IMR-90 (cell line): ENCODE measurements at regions not wholly inside any gene's neighbourhood (a gene's known extent, or its start where the extent isn't known, plus 50 kb on each side); places are given as distances from the start of the nearest gene placed in this dataset.
A peak's percentile ranks its signal among the peaks of the same experiment; 100 is the strongest.

Experiments used
- ATAC-seq: fragments of 200-7000 bp; cut with Tn5 transposase; 2 replicates; pipeline ENCODE4 v1.9.1; 2020; ENCODE audit warnings: low read depth, mild to moderate bottlenecking, moderate library complexity
- BruUV-seq: library from RNA; stranded (reverse); fragments of 400-500 nt; replicated peaks from 2 replicates; lab custom pipeline; 2021; lab: Mats Ljungman, UMichigan
- CTCF ChIA-PET: fragments of 300-600 bp; formaldehyde crosslinking; extraction: SDS; loops from one replicate; lab custom pipeline; 2021; ENCODE audit warnings: antibody characterized with exemption; lab: Yijun Ruan, JAX
- POLR2A ChIA-PET: fragments of 300-600 bp; sonication (Branson Sonifier 250); formaldehyde crosslinking; loops from one replicate; lab custom pipeline; 2022; ENCODE audit warnings: antibody characterized with exemption; ENCODE audit not compliant: unreplicated experiment; lab: Charles Lee
- DNase-seq: peaks from one replicate; pipeline ENCODE4 v3.0.0; 2013
- H2AFZ ChIP-seq: replicated peaks from 2 replicates; pipeline ENCODE3; 2013; ENCODE audit warnings: low read length, mild to moderate bottlenecking; ENCODE audit not compliant: poor library complexity
- H2AK5ac ChIP-seq: 2 replicates; pipeline ENCODE4 v1.6.1; 2013; ENCODE audit warnings: low read depth, low read length, inconsistent platforms
- H2AK9ac ChIP-seq: replicated peaks from 2 replicates; pipeline ENCODE3; 2013; ENCODE audit warnings: mild to moderate bottlenecking, low read depth, low read length, moderate library complexity; ENCODE audit not compliant: poor library complexity
- H2BK120ac ChIP-seq: 2 replicates; pipeline ENCODE4 v1.6.1; 2013; ENCODE audit warnings: low read depth, low read length, inconsistent platforms
- H2BK15ac ChIP-seq: 3 replicates; pipeline ENCODE4 v1.6.1; 2013; ENCODE audit warnings: low read depth, low read length, inconsistent platforms
- H2BK20ac ChIP-seq: 2 replicates; pipeline ENCODE4 v1.6.1; 2013; ENCODE audit warnings: low read depth, mild to moderate bottlenecking, inconsistent platforms, low read length, moderate library complexity
- H2BK5ac ChIP-seq: 2 replicates; pipeline ENCODE4 v1.6.1; 2013; ENCODE audit warnings: mild to moderate bottlenecking, low read depth, low read length, inconsistent platforms; ENCODE audit not compliant: poor library complexity, severe bottlenecking
- H3K14ac ChIP-seq: replicated peaks from 2 replicates; pipeline ENCODE4 v1.6.1; 2013; ENCODE audit warnings: low read depth, low read length, inconsistent platforms
- H3K18ac ChIP-seq: 2 replicates; pipeline ENCODE4 v1.6.1; 2013; ENCODE audit warnings: low read depth, low read length, control low read depth
- H3K23ac ChIP-seq: 2 replicates; pipeline ENCODE4 v1.6.1; 2013; ENCODE audit warnings: low read depth, low read length, inconsistent platforms
- H3K27ac ChIP-seq: 2 replicates; pipeline ENCODE4 v1.5.1; 2013; ENCODE audit warnings: mild to moderate bottlenecking, control low read depth, low read length; ENCODE audit not compliant: insufficient read depth
- H3K27me3 ChIP-seq: 2 replicates; pipeline ENCODE4 v1.6.1; 2013; ENCODE audit warnings: low read length; ENCODE audit not compliant: control insufficient read depth, insufficient read depth
- H3K36me3 ChIP-seq: 2 replicates; pipeline ENCODE4 v1.6.1; 2013; ENCODE audit warnings: low read length, mixed read lengths; ENCODE audit not compliant: control insufficient read depth, insufficient read depth
- H3K4ac ChIP-seq: 2 replicates; pipeline ENCODE4 v1.6.1; 2013; ENCODE audit warnings: low read depth, low read length, inconsistent platforms
- H3K4me1 ChIP-seq: 2 replicates; pipeline ENCODE4 v1.6.1; 2013; ENCODE audit warnings: low read length, mixed read lengths; ENCODE audit not compliant: control insufficient read depth, insufficient read depth
- H3K4me2 ChIP-seq: 2 replicates; pipeline ENCODE4 v1.6.1; 2013; ENCODE audit warnings: low read depth, mild to moderate bottlenecking, control low read depth, low read length, moderate library complexity
- H3K4me3 ChIP-seq: 2 replicates; pipeline ENCODE4 v1.5.1; 2013; ENCODE audit warnings: low read depth, mild to moderate bottlenecking, control low read depth, low read length, moderate library complexity; ENCODE audit not compliant: insufficient read depth
- H3K56ac ChIP-seq: 2 replicates; pipeline ENCODE4 v1.6.1; 2013; ENCODE audit warnings: low read length, inconsistent platforms; ENCODE audit not compliant: insufficient read depth; ENCODE audit errors: extremely low read depth
- H3K79me1 ChIP-seq, 2 experiments: 2 replicates each; pipeline ENCODE4 v1.6.1; 2013; ENCODE audit warnings: low read length in 2 of 2, inconsistent platforms in 1 of 2, low read depth in 1 of 2
- H3K9ac ChIP-seq: 2 replicates; pipeline ENCODE4 v1.6.1; 2013; ENCODE audit warnings: low read depth, low read length, control low read depth
- H3K9me1 ChIP-seq: 2 replicates; pipeline ENCODE4 v1.6.1; 2013; ENCODE audit warnings: low read length, inconsistent platforms; ENCODE audit not compliant: insufficient read depth
- H3K9me3 ChIP-seq: 2 replicates; pipeline ENCODE4 v1.6.1; 2013; ENCODE audit warnings: low read length; ENCODE audit not compliant: control insufficient read depth, insufficient read depth
- H4K20me1 ChIP-seq: 2 replicates; pipeline ENCODE4 v1.6.1; 2013; ENCODE audit warnings: low read length, inconsistent platforms; ENCODE audit not compliant: insufficient read depth
- H4K5ac ChIP-seq: 2 replicates; pipeline ENCODE4 v1.6.1; 2013; ENCODE audit warnings: mild to moderate bottlenecking, low read depth, low read length, control low read depth
- H4K8ac ChIP-seq, 2 experiments: 2 replicates each; pipeline ENCODE4 v1.6.1; 2013; ENCODE audit warnings: low read depth in 2 of 2, low read length in 2 of 2, control low read depth in 1 of 2, inconsistent platforms in 1 of 2
- H4K91ac ChIP-seq: 2 replicates; pipeline ENCODE4 v1.6.1; 2013; ENCODE audit warnings: low read depth, low read length, inconsistent platforms; ENCODE audit not compliant: insufficient read depth
- CHD1 ChIP-seq: IDR thresholded peaks from 2 replicates; pipeline ENCODE4 v1.6.1; 2012; ENCODE audit warnings: low read depth, low read length, improper control_type of control experiment
- FOS ChIP-seq: fragments of 150-350 bp; IDR thresholded peaks from 2 replicates; pipeline ENCODE4 v1.6.1; 2016; ENCODE audit warnings: low read depth, low read length
- MAZ ChIP-seq: IDR thresholded peaks from 2 replicates; pipeline ENCODE4 v1.6.1; 2012; ENCODE audit warnings: low read depth, mild to moderate bottlenecking, low read length, improper control_type of control experiment, moderate library complexity, borderline replicate concordance
- MXI1 ChIP-seq: IDR thresholded peaks from 2 replicates; pipeline ENCODE4 v1.6.1; 2012; ENCODE audit warnings: low read depth, mild to moderate bottlenecking, low read length, moderate library complexity, borderline replicate concordance
- NFE2L2 ChIP-seq: fragments of 150-350 bp; IDR thresholded peaks from 2 replicates; pipeline ENCODE4 v1.6.1; 2016; ENCODE audit warnings: low read depth, mild to moderate bottlenecking, low read length
- POLR2A ChIP-seq: IDR thresholded peaks from 2 replicates; pipeline ENCODE4 v1.6.1; 2012; ENCODE audit warnings: mild to moderate bottlenecking, low read depth, low read length
- RAD21 ChIP-seq: IDR thresholded peaks from 2 replicates; pipeline ENCODE4 v1.6.1; 2012; ENCODE audit warnings: low read length, improper control_type of control experiment
- RCOR1 ChIP-seq: IDR thresholded peaks from 2 replicates; pipeline ENCODE4 v1.6.1; 2012; ENCODE audit warnings: mild to moderate bottlenecking, low read length, improper control_type of control experiment; ENCODE audit not compliant: insufficient replicate concordance
- RFX5 ChIP-seq: IDR thresholded peaks from 2 replicates; pipeline ENCODE4 v1.8.0; 2012; ENCODE audit warnings: low read depth, mild to moderate bottlenecking, low read length, moderate library complexity
- SMC3 ChIP-seq: fragments of 150-350 bp; IDR thresholded peaks from 2 replicates; pipeline ENCODE4 v1.6.1; 2016; ENCODE audit warnings: low read depth, mild to moderate bottlenecking, antibody characterized with exemption, low read length, moderate library complexity
- WGBS, 2 experiments: methylation state at CpG; one replicate each; pipeline versions ENCODE4 v1.1.5 to v1.1.7; 2013; ENCODE audit warnings: missing lambda C conversion rate in 2 of 2; ENCODE audit not compliant: insufficient read length in 1 of 2; ENCODE audit errors: extremely low coverage in 2 of 2; 5-methylcytosine and 5-hydroxymethylcytosine counted together
- dilution Hi-C: fragments of 300-500 bp; cut with HindIII; formaldehyde crosslinking; loops from one replicate; pipeline ENCODE4 v1.14.3; 2018; ENCODE audit warnings: low sequenced_read_pairs; ENCODE audit not compliant: unreplicated experiment
- in situ Hi-C: fragments of 300-500 bp; cut with MboI; formaldehyde crosslinking; loops from 3 replicates; pipeline ENCODE4 v1.14.3; 2019; ENCODE audit warnings: low sequenced_read_pairs, inconsistent platforms, mixed read lengths
- intact Hi-C: fragments of 100-400 bp; cut with micrococcal nuclease; formaldehyde crosslinking; loops from 2 replicates; pipeline ENCODE4 v1.10.0; 2022
- TF ChIP-seq, protein P1 (sequence below): fragments of 150-350 bp; IDR thresholded peaks from 2 replicates; pipeline ENCODE4 v1.6.1; 2016; ENCODE audit warnings: low read depth, mild to moderate bottlenecking, low read length, moderate library complexity, borderline replicate concordance
- TF ChIP-seq, protein P2 (sequence below): conservative IDR thresholded peaks from 2 replicates; pipeline ENCODE4 v1.5.1; 2012; ENCODE audit warnings: mild to moderate bottlenecking, low read depth, low read length, improper control_type of control experiment

DNA sequence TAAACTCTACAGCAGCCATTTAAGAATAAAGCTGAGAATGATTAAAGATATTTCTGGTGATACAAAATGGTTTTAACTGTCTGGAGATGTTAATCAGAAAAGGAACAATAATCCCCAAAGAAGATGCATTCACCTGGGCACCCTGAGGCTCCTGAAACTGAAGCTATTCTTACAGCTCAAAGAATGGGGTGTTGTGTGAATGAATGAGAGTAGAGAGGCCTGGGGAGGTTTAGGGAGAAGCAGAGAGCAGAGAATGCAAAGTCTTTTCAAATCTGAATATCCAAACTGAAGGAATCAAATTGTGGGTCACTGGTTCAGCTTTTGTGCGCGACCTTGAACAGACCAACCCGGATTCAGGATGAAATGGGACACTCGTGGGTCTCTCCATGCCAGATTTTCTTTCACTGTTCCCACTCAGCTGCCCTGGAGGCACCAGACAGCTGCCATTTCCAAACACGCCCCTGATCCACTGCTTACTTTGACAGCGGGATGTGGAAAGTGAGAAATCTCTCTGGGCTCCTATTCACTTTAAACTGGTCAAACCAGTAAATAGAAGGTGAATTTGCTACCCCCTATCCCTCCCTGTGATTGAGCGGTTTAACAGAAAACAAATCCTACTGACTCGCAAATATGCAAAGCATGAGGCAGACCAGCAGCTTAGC lies 485.5 kb upstream of the THBS1 start:
- in situ Hi-C loops (no loop called here), intact Hi-C loops (no loop called here), dilution Hi-C loops (no loop called here)
- peak; percentile 33; the same call in 1 of the 2 replicates for ATAC-seq
- 83% methylated on average over 2 of the region's 8 CpGs; no CpG with 5 or more reads in 1 of the 2 experiments for WGBS, 2 experiments
- peak overlapping the region; percentile 57 for H3K27ac ChIP-seq
- H2AK9ac ChIP-seq = no peak overlapping the region
- H3K9me3 ChIP-seq = no peaks in the 10 kb centered on the region
- H3K36me3 ChIP-seq = no peaks in the 10 kb centered on the region
- TF ChIP-seq NFE2L2 (no peak), MAZ (no peak), RFX5 (no peak), RAD21 (no peak), CHD1 (no peak), MXI1 (no peak), SMC3 (no peak), RCOR1 (no peak), POLR2A (no peak), FOS (no peak)
- TF ChIP-seq, protein P1, sequence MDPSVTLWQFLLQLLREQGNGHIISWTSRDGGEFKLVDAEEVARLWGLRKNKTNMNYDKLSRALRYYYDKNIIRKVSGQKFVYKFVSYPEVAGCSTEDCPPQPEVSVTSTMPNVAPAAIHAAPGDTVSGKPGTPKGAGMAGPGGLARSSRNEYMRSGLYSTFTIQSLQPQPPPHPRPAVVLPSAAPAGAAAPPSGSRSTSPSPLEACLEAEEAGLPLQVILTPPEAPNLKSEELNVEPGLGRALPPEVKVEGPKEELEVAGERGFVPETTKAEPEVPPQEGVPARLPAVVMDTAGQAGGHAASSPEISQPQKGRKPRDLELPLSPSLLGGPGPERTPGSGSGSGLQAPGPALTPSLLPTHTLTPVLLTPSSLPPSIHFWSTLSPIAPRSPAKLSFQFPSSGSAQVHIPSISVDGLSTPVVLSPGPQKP = no peak
- TF ChIP-seq, protein P2, sequence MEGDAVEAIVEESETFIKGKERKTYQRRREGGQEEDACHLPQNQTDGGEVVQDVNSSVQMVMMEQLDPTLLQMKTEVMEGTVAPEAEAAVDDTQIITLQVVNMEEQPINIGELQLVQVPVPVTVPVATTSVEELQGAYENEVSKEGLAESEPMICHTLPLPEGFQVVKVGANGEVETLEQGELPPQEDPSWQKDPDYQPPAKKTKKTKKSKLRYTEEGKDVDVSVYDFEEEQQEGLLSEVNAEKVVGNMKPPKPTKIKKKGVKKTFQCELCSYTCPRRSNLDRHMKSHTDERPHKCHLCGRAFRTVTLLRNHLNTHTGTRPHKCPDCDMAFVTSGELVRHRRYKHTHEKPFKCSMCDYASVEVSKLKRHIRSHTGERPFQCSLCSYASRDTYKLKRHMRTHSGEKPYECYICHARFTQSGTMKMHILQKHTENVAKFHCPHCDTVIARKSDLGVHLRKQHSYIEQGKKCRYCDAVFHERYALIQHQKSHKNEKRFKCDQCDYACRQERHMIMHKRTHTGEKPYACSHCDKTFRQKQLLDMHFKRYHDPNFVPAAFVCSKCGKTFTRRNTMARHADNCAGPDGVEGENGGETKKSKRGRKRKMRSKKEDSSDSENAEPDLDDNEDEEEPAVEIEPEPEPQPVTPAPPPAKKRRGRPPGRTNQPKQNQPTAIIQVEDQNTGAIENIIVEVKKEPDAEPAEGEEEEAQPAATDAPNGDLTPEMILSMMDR = no peak
- H3K27me3 ChIP-seq = no peaks in the 10 kb centered on the region
- peak overlapping the region; percentile 50; the same call in 1 of the 2 replicates for H3K4me2 ChIP-seq
- H4K20me1 ChIP-seq = no peaks in the 10 kb centered on the region
- peak overlapping the region; percentile 10; the same call in 1 of the 2 replicates for H2AK5ac ChIP-seq
- peak overlapping the region; percentile 90 for H3K23ac ChIP-seq
- H2BK20ac ChIP-seq = peak overlapping the region; percentile 83
- H2BK15ac ChIP-seq = peak overlapping the region; percentile 77; the same call in 1 of the 3 replicates
- peak overlapping the region; percentile 65 for H3K4ac ChIP-seq
- no peak overlapping the region for H3K56ac ChIP-seq
- H3K79me1 ChIP-seq = no peaks in the 10 kb centered on the region
- H3K4me3 ChIP-seq = no peak overlapping the region
- H3K9ac ChIP-seq = no peak overlapping the region
- H3K4me1 ChIP-seq = peaks cover 12% of the 10 kb centered on the region
- H4K91ac ChIP-seq = peak overlapping the region; percentile 43; the same call in 1 of the 2 replicates
- peak overlapping the region; percentile 87 for H4K5ac ChIP-seq
- H3K14ac ChIP-seq = peak overlapping the region; percentile 61
- peak overlapping the region; percentile 72 to 85; a peak in 3 of 4 replicates for H4K8ac ChIP-seq
- peaks cover 6% of the 10 kb centered on the region for H3K9me1 ChIP-seq
- H3K18ac ChIP-seq = peak overlapping the region; percentile 95
- peak overlapping the region; percentile 67 for H2AFZ ChIP-seq
- BruUV-seq = no TSS peak
- no peak for DNase-seq
- H2BK120ac ChIP-seq = peak overlapping the region; percentile 79
- H2BK5ac ChIP-seq = peak overlapping the region; percentile 30
- ChIA-PET CTCF (interaction anchor here (0.5 to 1.2 kb wide), 2 partner anchors 31 to 109 kb away, joined by 3 read pairs; no protein-coding TSS in a partner anchor), POLR2A (interaction anchor here (0.7 kb wide), 1 partner anchor 377 kb away, joined by 3 read pairs; no protein-coding TSS in a partner anchor)
